ENCODE measurements at regions not wholly inside any gene's neighbourhood (a gene's known extent, or its start where the extent isn't known, plus 50 kb on each side); places are given as distances from the start of the nearest gene placed in this dataset.

DNA sequence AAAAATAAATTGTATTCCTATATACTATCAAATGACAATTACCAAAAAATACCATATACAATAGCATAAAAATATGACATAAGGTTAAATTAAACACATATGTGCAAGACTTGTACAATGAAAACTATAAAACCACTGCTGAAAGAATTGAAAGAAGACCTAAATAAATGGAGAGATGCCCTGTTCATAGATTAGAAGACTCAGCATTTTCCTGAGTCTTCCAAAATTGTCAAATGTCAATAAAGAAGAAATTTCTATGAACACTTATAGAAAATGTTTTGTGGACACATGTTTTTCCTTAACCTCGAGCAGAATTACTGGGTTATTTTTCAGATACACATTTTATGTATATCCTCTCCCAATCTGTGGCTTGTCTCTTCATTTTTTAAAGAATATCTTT, 103.1 kb upstream of the DCLK2 start:
- H3K4me3 ChIP-seq (ENCODE audit: control insufficient read depth, low read depth, low read length), result no peak overlapping the region
- TF ChIP-seq, protein P1, sequence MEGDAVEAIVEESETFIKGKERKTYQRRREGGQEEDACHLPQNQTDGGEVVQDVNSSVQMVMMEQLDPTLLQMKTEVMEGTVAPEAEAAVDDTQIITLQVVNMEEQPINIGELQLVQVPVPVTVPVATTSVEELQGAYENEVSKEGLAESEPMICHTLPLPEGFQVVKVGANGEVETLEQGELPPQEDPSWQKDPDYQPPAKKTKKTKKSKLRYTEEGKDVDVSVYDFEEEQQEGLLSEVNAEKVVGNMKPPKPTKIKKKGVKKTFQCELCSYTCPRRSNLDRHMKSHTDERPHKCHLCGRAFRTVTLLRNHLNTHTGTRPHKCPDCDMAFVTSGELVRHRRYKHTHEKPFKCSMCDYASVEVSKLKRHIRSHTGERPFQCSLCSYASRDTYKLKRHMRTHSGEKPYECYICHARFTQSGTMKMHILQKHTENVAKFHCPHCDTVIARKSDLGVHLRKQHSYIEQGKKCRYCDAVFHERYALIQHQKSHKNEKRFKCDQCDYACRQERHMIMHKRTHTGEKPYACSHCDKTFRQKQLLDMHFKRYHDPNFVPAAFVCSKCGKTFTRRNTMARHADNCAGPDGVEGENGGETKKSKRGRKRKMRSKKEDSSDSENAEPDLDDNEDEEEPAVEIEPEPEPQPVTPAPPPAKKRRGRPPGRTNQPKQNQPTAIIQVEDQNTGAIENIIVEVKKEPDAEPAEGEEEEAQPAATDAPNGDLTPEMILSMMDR (conservative IDR thresholded peaks at IDR 0.05; ENCODE audit: control insufficient read depth, insufficient read depth, low read depth, low read length), result no peak
- no peak for DNase-seq (ENCODE audit: low read depth)

DNA sequence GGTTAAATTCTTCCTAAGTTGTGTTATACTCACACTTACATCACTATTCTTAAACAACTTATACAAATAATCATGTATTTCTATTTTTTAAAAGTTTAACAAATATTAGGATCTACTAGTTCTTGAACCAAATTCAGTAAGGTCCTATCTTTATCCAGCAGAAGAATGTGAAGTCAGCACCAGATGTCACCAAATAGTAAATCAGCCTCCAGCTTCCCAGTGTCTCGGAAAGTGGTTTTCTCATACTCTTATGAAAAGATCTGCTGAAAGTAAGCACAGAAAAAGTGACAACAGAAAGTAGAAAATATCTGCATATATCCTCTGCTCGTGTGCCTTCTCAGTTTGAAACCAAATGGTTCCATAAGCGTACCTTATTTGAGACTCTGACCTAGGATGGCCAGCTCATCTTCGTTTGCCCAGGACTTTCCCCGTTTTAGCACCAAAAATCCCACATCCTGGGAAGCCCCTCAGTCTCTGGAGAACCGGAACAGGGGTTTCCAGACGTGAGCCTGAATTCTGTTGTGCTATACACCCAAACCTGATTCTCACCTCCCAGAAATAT, 98.0 kb upstream of the DCLK2 start:
- no peak overlapping the region for H3K4me3 ChIP-seq (ENCODE audit: control insufficient read depth, low read depth, low read length)
- DNase-seq (ENCODE audit: low read depth), result no peak
- TF ChIP-seq, protein P1 (conservative IDR thresholded peaks at IDR 0.05; ENCODE audit: control insufficient read depth, insufficient read depth, low read depth, low read length), result no peak

DNA sequence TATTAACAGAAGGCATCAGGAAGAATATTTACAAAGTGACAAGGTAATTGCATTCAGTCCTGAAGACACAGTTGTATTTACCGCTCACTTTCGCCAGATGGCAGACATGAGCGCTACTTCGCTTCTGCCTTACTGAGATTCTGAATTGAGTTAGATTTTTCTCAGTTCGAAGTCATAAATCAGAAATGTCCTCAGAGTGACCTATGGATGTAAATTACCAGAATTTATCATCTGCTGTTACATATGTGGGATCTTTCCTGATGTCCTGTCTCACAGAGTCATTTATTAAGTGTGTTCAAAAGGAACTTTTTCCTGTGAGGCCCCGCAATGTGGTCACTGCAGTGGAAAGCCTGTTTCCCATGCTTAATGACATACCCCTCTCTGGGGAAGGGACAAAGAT, 97.3 kb upstream of the DCLK2 start:
- TF ChIP-seq, protein P1 (conservative IDR thresholded peaks at IDR 0.05; ENCODE audit: control insufficient read depth, insufficient read depth, low read depth, low read length), result peak; percentile 89
- peak; percentile 69 for DNase-seq (ENCODE audit: low read depth)

DNA sequence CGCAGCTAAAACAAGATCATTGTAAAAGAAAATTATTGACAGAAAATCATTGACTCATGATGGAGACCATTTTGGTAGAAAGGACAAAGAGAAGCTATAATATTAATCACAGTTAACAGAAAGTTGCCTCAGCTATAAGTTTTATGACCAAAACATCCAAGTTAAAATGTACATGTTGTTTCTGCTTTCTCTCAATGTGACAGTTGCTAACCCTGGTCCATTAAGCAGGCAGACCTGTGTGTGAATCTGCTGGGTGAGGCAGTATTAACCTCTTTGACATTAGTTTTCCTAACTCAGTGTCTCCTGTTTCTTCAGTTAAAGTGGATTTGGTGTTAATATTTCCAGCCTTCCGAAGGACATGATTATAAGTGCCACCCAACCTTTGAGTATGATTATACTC, 94.8 kb upstream of the DCLK2 start:
- DNase-seq (ENCODE audit: low read depth), result no peak
- no peak overlapping the region for H3K4me3 ChIP-seq (ENCODE audit: control insufficient read depth, low read depth, low read length)
- TF ChIP-seq, protein P1 (conservative IDR thresholded peaks at IDR 0.05; ENCODE audit: control insufficient read depth, insufficient read depth, low read depth, low read length), result no peak

More for the DNA sequence above, 97.3 kb upstream of the DCLK2 start:
- H3K4me3 ChIP-seq (ENCODE audit: control insufficient read depth, low read depth, low read length), result no peak overlapping the region

DNA sequence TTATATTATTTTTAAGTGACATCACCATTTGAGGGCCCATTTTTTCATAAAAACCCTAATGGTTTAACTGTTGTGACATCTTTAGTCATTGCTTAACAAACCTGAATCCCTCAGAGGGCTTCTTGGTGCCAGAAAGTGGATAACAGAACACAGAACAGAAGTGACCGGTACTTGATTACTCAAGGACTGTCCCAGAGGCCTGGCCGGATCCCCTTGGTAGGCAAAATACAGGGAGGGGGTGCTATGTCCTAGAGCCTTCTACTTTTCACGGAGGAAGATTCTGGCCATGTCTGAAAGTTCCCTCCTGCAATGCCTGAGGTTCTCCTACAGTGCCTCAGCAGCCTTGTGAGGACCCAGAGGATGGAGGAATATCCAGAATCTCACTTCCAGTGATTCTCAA, 94.3 kb upstream of the DCLK2 start:
- DNase-seq (ENCODE audit: low read depth), result no peak
- H3K4me3 ChIP-seq (ENCODE audit: control insufficient read depth, low read depth, low read length), result no peak overlapping the region
- TF ChIP-seq, protein P1 (conservative IDR thresholded peaks at IDR 0.05; ENCODE audit: control insufficient read depth, insufficient read depth, low read depth, low read length), result no peak

DNA sequence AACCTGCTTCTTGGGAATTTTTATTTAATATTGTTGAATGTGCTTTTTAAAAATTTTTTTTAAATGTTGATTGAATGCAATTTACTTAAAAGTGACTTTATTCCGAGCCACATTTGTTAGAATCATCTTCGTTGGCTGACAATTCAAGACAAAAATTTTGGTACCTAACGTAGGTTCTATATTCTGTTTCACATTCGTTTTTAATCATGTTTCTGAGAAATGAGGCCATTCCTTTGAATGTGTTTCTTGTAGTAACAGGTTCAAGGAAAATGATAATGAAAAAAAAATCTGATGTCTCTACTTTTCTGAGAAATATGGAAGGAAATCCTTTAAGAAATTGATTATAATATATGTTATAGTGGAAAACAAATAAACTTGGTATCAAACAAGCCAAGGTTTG, 92.3 kb upstream of the DCLK2 start:
- TF ChIP-seq, protein P1 (conservative IDR thresholded peaks at IDR 0.05; ENCODE audit: control insufficient read depth, insufficient read depth, low read depth, low read length), result no peak
- DNase-seq (ENCODE audit: low read depth), result no peak
- H3K4me3 ChIP-seq (ENCODE audit: control insufficient read depth, low read depth, low read length), result no peak overlapping the region

DNA sequence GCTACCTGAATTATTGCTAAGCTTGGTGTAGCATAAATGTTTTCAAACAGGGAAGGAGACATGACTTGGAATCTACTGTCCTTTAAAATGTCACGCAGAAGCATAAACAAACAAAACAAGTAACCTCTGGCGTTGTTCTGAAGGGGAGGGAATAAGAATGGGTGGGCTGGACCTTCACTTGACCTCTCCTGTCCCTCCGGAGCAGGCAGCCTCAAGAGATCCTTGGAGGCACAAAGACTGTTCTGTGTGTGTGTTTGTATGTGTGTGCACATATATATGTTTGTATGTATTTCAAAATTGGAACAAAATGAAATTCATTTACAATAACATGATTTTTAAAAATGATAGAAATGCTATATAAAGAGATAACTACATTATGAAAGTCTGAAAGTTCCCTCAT, 91.3 kb upstream of the DCLK2 start:
- TF ChIP-seq, protein P1 (conservative IDR thresholded peaks at IDR 0.05; ENCODE audit: control insufficient read depth, insufficient read depth, low read depth, low read length), result no peak
- no peak for DNase-seq (ENCODE audit: low read depth)
- H3K4me3 ChIP-seq (ENCODE audit: control insufficient read depth, low read depth, low read length), result no peak overlapping the region
